OCI-LY7 (cell line): ENCODE measurements at regions not wholly inside any gene's neighbourhood (a gene's known extent, or its start where the extent isn't known, plus 50 kb on each side); places are given as distances from the start of the nearest gene placed in this dataset.

ENCODE experiments used
- BruUV-seq: library from RNA; stranded (reverse); fragments of 400-500 nt; replicated peaks from 2 replicates; lab custom pipeline; 2021; lab: Mats Ljungman, UMichigan
- CTCF ChIA-PET: fragments of 300-600 bp; sonication (Branson Sonifier 250); formaldehyde crosslinking; loops from one replicate; lab custom pipeline; 2022; ENCODE audit warnings: antibody characterized with exemption; ENCODE audit not compliant: unreplicated experiment; lab: Charles Lee
- POLR2A ChIA-PET: fragments of 300-600 bp; sonication (Branson Sonifier 250); formaldehyde crosslinking; loops from one replicate; lab custom pipeline; 2022; ENCODE audit warnings: antibody characterized with exemption; lab: Charles Lee
- DNase-seq: peaks from one replicate; pipeline ENCODE4 v3.0.0-alpha.2; 2015; ENCODE audit warnings: low spot score
- H2AFZ ChIP-seq: fragments of 200-600 bp; sonication (generic), shearing (Covaris generic); 2 replicates; pipeline ENCODE4 v1.6.1; 2014; ENCODE audit warnings: mild to moderate bottlenecking, antibody characterized with exemption, low read length, moderate library complexity
- H3K27ac ChIP-seq: fragments of 200-600 bp; sonication (generic); 2 replicates; pipeline ENCODE4 v1.5.1; 2014; ENCODE audit warnings: mixed run types, low read depth, mild to moderate bottlenecking, moderate library complexity, low read length, inconsistent platforms; ENCODE audit not compliant: poor library complexity, severe bottlenecking
- H3K36me3 ChIP-seq: fragments of 200-600 bp; sonication (generic); 2 replicates; pipeline ENCODE4 v1.6.1; 2014; ENCODE audit warnings: mild to moderate bottlenecking, antibody characterized with exemption, low read length, moderate library complexity, mixed read lengths; ENCODE audit not compliant: insufficient read depth
- H3K4me1 ChIP-seq: fragments of 200-600 bp; sonication (generic); 2 replicates; pipeline ENCODE4 v1.5.1; 2014; ENCODE audit warnings: mild to moderate bottlenecking, low read length; ENCODE audit not compliant: insufficient read depth, poor library complexity, severe bottlenecking
- H3K4me2 ChIP-seq: fragments of 200-600 bp; sonication (generic); 2 replicates; pipeline ENCODE4 v1.6.1; 2014; ENCODE audit warnings: mild to moderate bottlenecking, low read length
- H3K4me3 ChIP-seq: fragments of 200-600 bp; sonication (generic); 2 replicates; pipeline ENCODE4 v1.5.1; 2014; ENCODE audit warnings: mild to moderate bottlenecking, low read depth, low read length; ENCODE audit not compliant: poor library complexity, severe bottlenecking
- H3K79me2 ChIP-seq: fragments of 200-600 bp; sonication (generic); 2 replicates; pipeline ENCODE4 v1.6.1; 2016; ENCODE audit warnings: low read depth, mild to moderate bottlenecking, low read length, moderate library complexity, mixed read lengths; ENCODE audit not compliant: insufficient read depth
- H3K9me2 ChIP-seq: fragments of 200-600 bp; sonication (generic); 2 replicates; pipeline ENCODE4 v1.6.1; 2016; ENCODE audit warnings: mild to moderate bottlenecking, low read length, mixed read lengths; ENCODE audit not compliant: insufficient read depth
- H3K9me3 ChIP-seq: fragments of 200-600 bp; sonication (generic); 2 replicates; pipeline ENCODE4 v1.6.1; 2014; ENCODE audit warnings: mild to moderate bottlenecking, mixed run types, low read length, mixed read lengths
- H4K20me1 ChIP-seq: fragments of 200-600 bp; sonication (generic); 2 replicates; pipeline ENCODE4 v1.6.1; 2014; ENCODE audit warnings: mild to moderate bottlenecking, antibody characterized with exemption, low read length, moderate library complexity, mixed read lengths; ENCODE audit not compliant: insufficient read depth
- CTCF ChIP-seq: fragments of 200-600 bp; sonication (generic); conservative IDR thresholded peaks from 2 replicates; pipeline ENCODE4 v1.5.1; 2014; ENCODE audit warnings: mild to moderate bottlenecking, antibody characterized with exemption, low read length, moderate library complexity, mixed read lengths
- EZH2phosphoT487 ChIP-seq: fragments of 200-600 bp; sonication (generic); IDR thresholded peaks from 2 replicates; pipeline ENCODE4 v1.6.1; 2018; ENCODE audit warnings: low read depth, borderline replicate concordance, mild to moderate bottlenecking, mixed run types, antibody characterized with exemption, low read length, moderate library complexity, mixed read lengths
- intact Hi-C: fragments of 100-400 bp; cut with micrococcal nuclease; formaldehyde crosslinking; loops from one replicate; pipeline ENCODE4 v1.10.0; 2022; ENCODE audit not compliant: unreplicated experiment

DNA sequence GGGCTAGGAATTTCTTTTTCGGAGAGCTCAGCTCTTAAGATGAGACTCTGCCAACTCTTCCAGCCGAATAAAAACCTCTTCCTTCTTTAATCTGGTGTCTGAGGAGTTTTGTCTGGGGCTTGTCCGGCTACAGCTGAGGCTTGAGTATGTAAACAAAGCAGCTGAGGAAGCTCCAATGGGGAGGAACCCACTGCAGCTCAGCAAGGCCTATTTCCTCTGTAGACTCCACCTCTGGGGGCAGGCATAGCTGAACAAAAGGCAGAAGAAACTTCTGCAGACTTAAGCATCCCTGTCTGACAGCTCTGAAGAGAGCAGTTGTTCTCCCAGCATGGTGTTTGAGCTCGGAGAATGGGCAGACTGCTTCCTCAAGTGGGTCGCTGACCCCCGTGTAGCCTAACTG lies 838.7 kb downstream of the CCDC85A start:
- H3K4me2 ChIP-seq: no peak overlapping the region
- intact Hi-C loops: no loop called here
- H3K79me2 ChIP-seq: no peaks in the 10 kb centered on the region
- no peak overlapping the region for H3K4me3 ChIP-seq
- no peaks in the 10 kb centered on the region for H3K9me2 ChIP-seq
- POLR2A ChIA-PET: interaction anchor here (0.5 kb wide), 1 partner anchor 316 kb away, joined by 4 read pairs; no protein-coding TSS in a partner anchor
- no peaks in the 10 kb centered on the region for H4K20me1 ChIP-seq
- no peaks in the 10 kb centered on the region for H3K36me3 ChIP-seq
- no peak overlapping the region for H2AFZ ChIP-seq
- no peaks in the 10 kb centered on the region for H3K4me1 ChIP-seq
- no TSS peak for BruUV-seq
- CTCF ChIA-PET: no interaction called here
- no peaks in the 10 kb centered on the region for H3K9me3 ChIP-seq
- TF ChIP-seq EZH2phosphoT487 (no peak), CTCF (no peak)
- no peak for DNase-seq
- no peak overlapping the region for H3K27ac ChIP-seq

GRCh38 chr2:57044931-57045635 lies 861.3 kb downstream of the CCDC85A start:
- H3K36me3 ChIP-seq: no peaks in the 10 kb centered on the region
- DNase-seq: no peak
- no peak overlapping the region for H2AFZ ChIP-seq
- H4K20me1 ChIP-seq: no peaks in the 10 kb centered on the region
- H3K79me2 ChIP-seq: no peaks in the 10 kb centered on the region
- no peak overlapping the region for H3K4me2 ChIP-seq
- intact Hi-C loops: no loop called here
- no TSS peak for BruUV-seq
- H3K27ac ChIP-seq: no peak overlapping the region
- no peaks in the 10 kb centered on the region for H3K9me2 ChIP-seq
- no peak overlapping the region for H3K4me3 ChIP-seq
- ChIA-PET POLR2A (no interaction called here), CTCF (no interaction called here)
- TF ChIP-seq EZH2phosphoT487 (no peak), CTCF (no peak)
- H3K9me3 ChIP-seq: no peaks in the 10 kb centered on the region
- H3K4me1 ChIP-seq: no peaks in the 10 kb centered on the region

DNA sequence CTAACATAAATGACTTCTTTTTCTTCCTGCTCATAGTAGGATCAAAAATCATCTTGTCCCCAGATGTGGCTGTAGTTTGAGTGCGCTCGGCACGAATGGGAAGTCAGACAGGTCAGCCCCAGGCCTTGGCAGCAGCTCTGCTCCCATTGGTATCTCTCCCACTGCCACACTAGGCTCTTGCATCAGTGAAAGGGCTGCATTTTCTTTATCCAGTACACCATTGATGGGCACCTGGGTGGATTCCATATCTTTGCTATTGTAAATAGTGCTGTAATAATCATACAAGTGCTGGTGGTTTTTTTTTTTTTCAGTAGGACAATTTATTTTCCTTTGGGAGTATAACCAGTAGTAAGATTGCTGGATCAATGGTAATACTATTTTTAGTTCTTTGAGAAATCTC lies 865.5 kb downstream of the CCDC85A start:
- ChIA-PET POLR2A (interaction anchor here (1.2 kb wide), 1 partner anchor 15 kb away, joined by 3 read pairs; no protein-coding TSS in a partner anchor), CTCF (no interaction called here)
- BruUV-seq: no TSS peak
- no peaks in the 10 kb centered on the region for H3K9me3 ChIP-seq
- no peak for DNase-seq
- no peak overlapping the region for H3K4me3 ChIP-seq
- no peaks in the 10 kb centered on the region for H4K20me1 ChIP-seq
- H3K4me1 ChIP-seq: no peaks in the 10 kb centered on the region
- no peaks in the 10 kb centered on the region for H3K9me2 ChIP-seq
- no peaks in the 10 kb centered on the region for H3K36me3 ChIP-seq
- no peak overlapping the region for H2AFZ ChIP-seq
- H3K4me2 ChIP-seq: no peak overlapping the region
- H3K27ac ChIP-seq: no peak overlapping the region
- intact Hi-C loops: no loop called here
- no peaks in the 10 kb centered on the region for H3K79me2 ChIP-seq
- no peak for TF ChIP-seq EZH2phosphoT487
- no peak for TF ChIP-seq CTCF
